ENCODE measurements at regions not wholly inside any gene's neighbourhood (a gene's known extent, or its start where the extent isn't known, plus 50 kb on each side); places are given as distances from the start of the nearest gene placed in this dataset.

DNA sequence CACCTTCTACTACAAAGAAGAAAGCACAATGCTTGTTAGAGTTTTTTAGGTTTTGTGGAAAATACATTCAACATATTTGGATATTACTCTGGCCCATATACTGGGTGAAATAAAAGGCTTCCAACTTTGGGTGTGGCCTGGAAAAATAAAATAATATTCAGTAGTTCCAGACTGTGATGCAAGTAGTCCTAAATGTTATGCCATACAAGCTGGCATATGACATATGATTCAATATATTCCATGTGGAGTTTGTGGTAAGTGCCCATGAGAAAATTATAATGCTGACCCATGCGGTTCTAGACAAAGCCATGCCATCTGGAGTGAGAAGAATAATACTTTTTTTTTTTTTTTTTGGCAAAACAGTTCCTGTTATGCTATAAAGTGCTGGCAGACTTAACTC is 683.3 kb downstream of the LUZP2 start:
- Histone ChIP-seq H4K20me1 (ENCODE audit: control insufficient read depth, extremely low read depth, insufficient read depth, low read length) (no peaks in the 10 kb centered on the region), H3K27ac (ENCODE audit: control insufficient read depth, insufficient read depth, low read length) (no peak overlapping the region), H3K4me1 (ENCODE audit: control insufficient read depth, extremely low read depth, insufficient read depth, low read length) (no peaks in the 10 kb centered on the region), H3K4me3 (ENCODE audit: control insufficient read depth in 2 of 3, extremely low read depth in 1 of 3, insufficient read depth in 2 of 3, low read depth in 1 of 3, low read length in 3 of 3) (no peak overlapping the region), H3K9ac (ENCODE audit: control insufficient read depth, extremely low read depth, insufficient read depth, low read length) (no peak overlapping the region), H3K27me3 (ENCODE audit: control insufficient read depth, extremely low read depth, insufficient read depth, low read length) (no peaks in the 10 kb centered on the region), H3K79me2 (ENCODE audit: control insufficient read depth, insufficient read depth, low read length) (no peaks in the 10 kb centered on the region), H3K9me3 (ENCODE audit: control insufficient read depth, low read depth, low read length) (no peaks in the 10 kb centered on the region), H3K4me2 (ENCODE audit: control insufficient read depth, extremely low read depth, insufficient read depth, low read depth, low read length) (no peak overlapping the region), H3K36me3 (ENCODE audit: control insufficient read depth in 2 of 2, extremely low read depth in 1 of 2, insufficient read depth in 2 of 2, low read length in 2 of 2) (no peaks in the 10 kb centered on the region), H2AFZ (ENCODE audit: control insufficient read depth, low read length) (no peak overlapping the region), H3K9me1 (ENCODE audit: control insufficient read depth, extremely low read depth, insufficient read depth, low read length) (no peaks in the 10 kb centered on the region)
- TF ChIP-seq CTCF (optimal IDR thresholded peaks at IDR 0.05 in 1 of 3, IDR thresholded peaks at IDR 0.05 in 1 of 3, conservative IDR thresholded peaks at IDR 0.05 in 1 of 3; ENCODE audit: extremely low read depth in 1 of 3, insufficient read depth in 2 of 3, low read length in 3 of 3) = no peak
- TF ChIP-seq EZH2 (IDR thresholded peaks at IDR 0.05; ENCODE audit: low read length) = no peak
- DNase-seq (ENCODE audit: low read depth, low spot score) (no peak), FAIRE-seq (no peak)
- dilution Hi-C loops (cut with MboI; ENCODE audit: extremely low pct_ligation_motif_present, low sequenced_read_pairs) = no loop called here

GRCh38 chr11:25183411-25183810 is 686.6 kb downstream of the LUZP2 start:
- H2AFZ ChIP-seq (ENCODE audit: control insufficient read depth, low read length) = no peak overlapping the region
- no peaks in the 10 kb centered on the region for H3K79me2 ChIP-seq (ENCODE audit: control insufficient read depth, insufficient read depth, low read length)
- FAIRE-seq (no peak), DNase-seq (ENCODE audit: low read depth, low spot score) (no peak)
- H3K4me3 ChIP-seq (ENCODE audit: control insufficient read depth in 2 of 3, extremely low read depth in 1 of 3, insufficient read depth in 2 of 3, low read depth in 1 of 3, low read length in 3 of 3) = no peak overlapping the region
- H3K27me3 ChIP-seq (ENCODE audit: control insufficient read depth, extremely low read depth, insufficient read depth, low read length) = no peaks in the 10 kb centered on the region
- H3K9me3 ChIP-seq (ENCODE audit: control insufficient read depth, low read depth, low read length) = no peaks in the 10 kb centered on the region
- no peak for TF ChIP-seq EZH2 (IDR thresholded peaks at IDR 0.05; ENCODE audit: low read length)
- no peak for TF ChIP-seq CTCF (optimal IDR thresholded peaks at IDR 0.05 in 1 of 3, IDR thresholded peaks at IDR 0.05 in 1 of 3, conservative IDR thresholded peaks at IDR 0.05 in 1 of 3; ENCODE audit: extremely low read depth in 1 of 3, insufficient read depth in 2 of 3, low read length in 3 of 3)
- H3K4me1 ChIP-seq (ENCODE audit: control insufficient read depth, extremely low read depth, insufficient read depth, low read length) = no peaks in the 10 kb centered on the region
- H3K9ac ChIP-seq (ENCODE audit: control insufficient read depth, extremely low read depth, insufficient read depth, low read length) = no peak overlapping the region
- H3K27ac ChIP-seq (ENCODE audit: control insufficient read depth, insufficient read depth, low read length) = no peak overlapping the region
- no peak overlapping the region for H3K4me2 ChIP-seq (ENCODE audit: control insufficient read depth, extremely low read depth, insufficient read depth, low read depth, low read length)
- dilution Hi-C loops (cut with MboI; ENCODE audit: extremely low pct_ligation_motif_present, low sequenced_read_pairs) = no loop called here
- no peaks in the 10 kb centered on the region for H3K9me1 ChIP-seq (ENCODE audit: control insufficient read depth, extremely low read depth, insufficient read depth, low read length)
- H3K36me3 ChIP-seq (ENCODE audit: control insufficient read depth in 2 of 2, extremely low read depth in 1 of 2, insufficient read depth in 2 of 2, low read length in 2 of 2) = no peaks in the 10 kb centered on the region
- no peaks in the 10 kb centered on the region for H4K20me1 ChIP-seq (ENCODE audit: control insufficient read depth, extremely low read depth, insufficient read depth, low read length)

Data from keratinocyte (primary cell).